CD14-positive monocyte (primary cell): ENCODE measurements at regions not wholly inside any gene's neighbourhood (a gene's known extent, or its start where the extent isn't known, plus 50 kb on each side); places are given as distances from the start of the nearest gene placed in this dataset.

Source experiments
- DNase-seq, 3 donors: peaks; one replicate each; pipeline ENCODE4 v3.0.0-alpha.2; 2011 to 2022
- H2AFZ ChIP-seq: 2 replicates; pipeline ENCODE4 v1.6.0; 2012; ENCODE audit warnings: mild to moderate bottlenecking, low read depth, low read length, inconsistent platforms; ENCODE audit not compliant: insufficient read depth, poor library complexity, severe bottlenecking
- H3K27ac ChIP-seq, 2 donors: 1 replicate in 1 of 2; 2 replicates in 1 of 2; pipeline ENCODE4 v1.5.1; 2012 to 2013; ENCODE audit warnings: low read length in 2 of 2, control low read depth in 1 of 2, inconsistent platforms in 1 of 2, low read depth in 1 of 2, mild to moderate bottlenecking in 1 of 2
- H3K27me3 ChIP-seq, 2 donors: one replicate each; pipeline versions ENCODE4 v1.6.0 to v1.6.1; 2011 to 2013; ENCODE audit warnings: low read length in 2 of 2; ENCODE audit not compliant: control insufficient read depth in 2 of 2, insufficient read depth in 2 of 2
- H3K36me3 ChIP-seq, 2 donors: replicated peaks in 1 of 2; 1 replicate in 1 of 2; 2 replicates in 1 of 2; pipeline versions ENCODE4 v1.5.1 to v1.6.1; 2012 to 2013; ENCODE audit warnings: low read length in 2 of 2, control low read depth in 1 of 2, inconsistent platforms in 1 of 2, mild to moderate bottlenecking in 1 of 2; ENCODE audit not compliant: insufficient read depth in 2 of 2, control insufficient read depth in 1 of 2
- H3K4me1 ChIP-seq, 2 donors: 1 replicate in 1 of 2; 2 replicates in 1 of 2; pipeline versions ENCODE4 v1.5.1 to v1.6.1; 2012 to 2013; ENCODE audit warnings: low read length in 2 of 2, control low read depth in 1 of 2, inconsistent platforms in 1 of 2, mild to moderate bottlenecking in 1 of 2, moderate library complexity in 1 of 2; ENCODE audit not compliant: insufficient read depth in 2 of 2, control insufficient read depth in 1 of 2
- H3K4me2 ChIP-seq: replicated peaks from 2 replicates; pipeline ENCODE3; 2012; ENCODE audit warnings: low read length, moderate library complexity, mild to moderate bottlenecking; ENCODE audit not compliant: poor library complexity, severe bottlenecking; ENCODE audit errors: extremely low read depth
- H3K4me3 ChIP-seq, 3 experiments: fragments of 200-600 bp in 1 of 3; sonication (generic) in 1 of 3; replicated peaks in 1 of 3; 1 replicate in 2 of 3; 2 replicates in 1 of 3; pipeline ENCODE4 v1.5.1; 2011 to 2013; ENCODE audit warnings: low read length in 3 of 3, mild to moderate bottlenecking in 3 of 3, control low read depth in 2 of 3, low read depth in 2 of 3, inconsistent platforms in 1 of 3, moderate library complexity in 1 of 3
- H3K79me2 ChIP-seq: 2 replicates; pipeline ENCODE4 v1.6.0; 2012; ENCODE audit warnings: mild to moderate bottlenecking, control low read depth, inconsistent platforms, low read length, moderate library complexity; ENCODE audit not compliant: insufficient read depth
- H3K9ac ChIP-seq: 2 replicates; pipeline ENCODE4 v1.6.0; 2017; ENCODE audit warnings: low read length, mild to moderate bottlenecking; ENCODE audit not compliant: insufficient read depth, poor library complexity, severe bottlenecking
- H3K9me3 ChIP-seq, 2 donors: replicated peaks in 1 of 2; 1 replicate in 1 of 2; 2 replicates in 1 of 2; pipeline versions ENCODE4 v1.5.1 to v1.6.1; 2012 to 2013; ENCODE audit warnings: low read length in 2 of 2, control low read depth in 1 of 2; ENCODE audit not compliant: control insufficient read depth in 1 of 2, insufficient read depth in 1 of 2
- H4K20me1 ChIP-seq: 2 replicates; pipeline ENCODE4 v1.6.0; 2012; ENCODE audit warnings: mild to moderate bottlenecking, low read length, control low read depth, moderate library complexity; ENCODE audit not compliant: insufficient read depth
- H3K27ac Mint-ChIP-seq, 7 donors: one replicate each; pipeline ENCODE4 v1.8.0; 2020; ENCODE audit warnings: mild to moderate bottlenecking in 7 of 7, mixed read lengths in 7 of 7, moderate library complexity in 6 of 7, inconsistent platforms in 2 of 7
- H3K27me3 Mint-ChIP-seq, 3 donors: one replicate each; pipeline ENCODE4 v1.8.0; 2021 to 2022; ENCODE audit warnings: low read depth in 3 of 3, mild to moderate bottlenecking in 3 of 3, mixed read lengths in 3 of 3, moderate library complexity in 3 of 3, inconsistent platforms in 1 of 3
- H3K36me3 Mint-ChIP-seq, 2 donors: one replicate each; pipeline ENCODE4 v1.8.0; 2020; ENCODE audit warnings: mixed read lengths in 2 of 2, inconsistent platforms in 1 of 2, mild to moderate bottlenecking in 1 of 2
- H3K4me1 Mint-ChIP-seq: one replicate; pipeline ENCODE4 v1.8.0; 2020; ENCODE audit warnings: mild to moderate bottlenecking, mixed read lengths
- H3K4me3 Mint-ChIP-seq, 2 donors: one replicate each; pipeline ENCODE4 v1.8.0; 2020; ENCODE audit warnings: mild to moderate bottlenecking in 2 of 2, mixed read lengths in 2 of 2, moderate library complexity in 1 of 2
- H3K9me3 Mint-ChIP-seq, 7 donors: one replicate each; pipeline ENCODE4 v1.8.0; 2020 to 2022; ENCODE audit warnings: mixed read lengths in 7 of 7, mild to moderate bottlenecking in 6 of 7, moderate library complexity in 6 of 7, inconsistent platforms in 2 of 7
- CTCF ChIP-seq: fragments of 200-600 bp; IDR thresholded peaks from one replicate; pipeline ENCODE4 v1.8.0; 2022; ENCODE audit warnings: antibody characterized with exemption, mild to moderate bottlenecking
- WGBS: methylation state at CpG from one replicate; pipeline ENCODE4 v1.1.5; 2013; ENCODE audit warnings: missing lambda C conversion rate; ENCODE audit not compliant: insufficient coverage; 5-methylcytosine and 5-hydroxymethylcytosine counted together
- intact Hi-C, 2 donors: fragments of 100-400 bp; cut with micrococcal nuclease; formaldehyde crosslinking; loops; one replicate each; pipeline versions ENCODE4 v1.15.0 to v1.15.1; 2023

- no peaks in the 10 kb centered on the region for H3K4me1 Mint-ChIP-seq
- intact Hi-C loops: no loop called here
These were observed 626.9 kb upstream of the PTGER4 start for GRCh38 chr5:40052808-40053207.

GRCh38 chr5:40046792-40047191 is 622.0 kb upstream of the DAB2 start:
- H3K27ac Mint-ChIP-seq: no peak overlapping the region
- H3K36me3 Mint-ChIP-seq: no peaks in the 10 kb centered on the region
- H3K4me3 ChIP-seq: no peak overlapping the region
- H3K27ac ChIP-seq: no peak overlapping the region
- peaks cover 0 to 4% (median 1%) of the 10 kb centered on the region in 7 donors for H3K9me3 Mint-ChIP-seq
- H3K4me1 ChIP-seq: no peaks in the 10 kb centered on the region
- H3K27me3 Mint-ChIP-seq: peaks cover 1 to 4% (median 2%) of the 10 kb centered on the region in 3 donors
- no peaks in the 10 kb centered on the region for H3K79me2 ChIP-seq
- peaks cover 5% of the 10 kb centered on the region for H3K4me1 Mint-ChIP-seq
- no CpG with 5 or more reads among the region's 1 CpG for WGBS
- H3K9me3 ChIP-seq: no peaks in the 10 kb centered on the region
- H3K4me3 Mint-ChIP-seq: no peak overlapping the region
- H3K27me3 ChIP-seq: no peaks in the 10 kb centered on the region
- intact Hi-C loops: no loop called here
- H3K36me3 ChIP-seq: no peaks in the 10 kb centered on the region
- H3K4me2 ChIP-seq: no peak overlapping the region
- H3K9ac ChIP-seq: no peak overlapping the region
- no peak for TF ChIP-seq CTCF
- no peak overlapping the region for H2AFZ ChIP-seq
- DNase-seq: no peak
- H4K20me1 ChIP-seq: no peaks in the 10 kb centered on the region

More at GRCh38 chr5:40052808-40053207, 626.9 kb upstream of the PTGER4 start:
- Histone ChIP-seq H4K20me1 (no peaks in the 10 kb centered on the region), H3K79me2 (no peaks in the 10 kb centered on the region), H3K4me2 (no peak overlapping the region), H2AFZ (no peak overlapping the region), H3K36me3 (no peaks in the 10 kb centered on the region), H3K4me1 (no peaks in the 10 kb centered on the region), H3K27ac (no peak overlapping the region), H3K27me3 (no peaks in the 10 kb centered on the region), H3K9ac (no peak overlapping the region), H3K4me3 (no peak overlapping the region), H3K9me3 (no peaks in the 10 kb centered on the region)
- Mint-ChIP-seq H3K27me3 (peaks cover 0 to 4% (median 0%) of the 10 kb centered on the region in 3 donors), H3K27ac (no peak overlapping the region), H3K9me3 (peaks cover 0 to 6% (median 2%) of the 10 kb centered on the region in 7 donors), H3K36me3 (no peaks in the 10 kb centered on the region), H3K4me3 (no peak overlapping the region)
- DNase-seq: no peak
- TF ChIP-seq CTCF: no peak
- WGBS: no CpG with 5 or more reads among the region's 4 CpGs
